ENCODE measurements at regions not wholly inside any gene's neighbourhood (a gene's known extent, or its start where the extent isn't known, plus 50 kb on each side); places are given as distances from the start of the nearest gene placed in this dataset.

DNA sequence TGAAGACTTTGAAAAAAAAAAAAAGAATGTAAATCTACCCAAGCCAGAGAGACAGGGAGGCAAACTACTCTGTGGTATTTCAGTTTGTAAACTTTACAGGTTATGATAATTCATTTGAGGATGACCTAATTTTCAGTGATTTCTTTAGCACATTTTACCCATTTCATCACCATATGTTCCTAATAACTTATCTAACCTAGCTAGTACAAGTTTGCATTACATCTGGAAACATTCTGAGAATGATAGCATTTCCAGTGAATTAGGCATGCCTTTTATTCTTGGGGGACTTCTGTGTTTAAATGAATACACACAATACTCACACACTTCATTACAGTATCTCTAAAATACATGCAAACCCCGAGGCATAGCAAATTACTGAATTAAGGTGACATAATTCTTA lies 1055.5 kb downstream of the PCDH18 start:
- TF ChIP-seq, protein P1, sequence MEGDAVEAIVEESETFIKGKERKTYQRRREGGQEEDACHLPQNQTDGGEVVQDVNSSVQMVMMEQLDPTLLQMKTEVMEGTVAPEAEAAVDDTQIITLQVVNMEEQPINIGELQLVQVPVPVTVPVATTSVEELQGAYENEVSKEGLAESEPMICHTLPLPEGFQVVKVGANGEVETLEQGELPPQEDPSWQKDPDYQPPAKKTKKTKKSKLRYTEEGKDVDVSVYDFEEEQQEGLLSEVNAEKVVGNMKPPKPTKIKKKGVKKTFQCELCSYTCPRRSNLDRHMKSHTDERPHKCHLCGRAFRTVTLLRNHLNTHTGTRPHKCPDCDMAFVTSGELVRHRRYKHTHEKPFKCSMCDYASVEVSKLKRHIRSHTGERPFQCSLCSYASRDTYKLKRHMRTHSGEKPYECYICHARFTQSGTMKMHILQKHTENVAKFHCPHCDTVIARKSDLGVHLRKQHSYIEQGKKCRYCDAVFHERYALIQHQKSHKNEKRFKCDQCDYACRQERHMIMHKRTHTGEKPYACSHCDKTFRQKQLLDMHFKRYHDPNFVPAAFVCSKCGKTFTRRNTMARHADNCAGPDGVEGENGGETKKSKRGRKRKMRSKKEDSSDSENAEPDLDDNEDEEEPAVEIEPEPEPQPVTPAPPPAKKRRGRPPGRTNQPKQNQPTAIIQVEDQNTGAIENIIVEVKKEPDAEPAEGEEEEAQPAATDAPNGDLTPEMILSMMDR (conservative IDR thresholded peaks at IDR 0.05; ENCODE audit: low read depth, low read length) = no peak
- TF ChIP-seq POLR2A (IDR thresholded peaks at IDR 0.05; ENCODE audit: low read depth, low read length) (no peak), CEBPB (IDR thresholded peaks at IDR 0.05; ENCODE audit: low read depth, low read length) (no peak), RCOR1 (IDR thresholded peaks at IDR 0.05; ENCODE audit: insufficient replicate concordance, low read length) (no peak)

All from IMR-90 (cell line).